TTC549 (cell line): ENCODE measurements at regions not wholly inside any gene's neighbourhood (a gene's known extent, or its start where the extent isn't known, plus 50 kb on each side); places are given as distances from the start of the nearest gene placed in this dataset.
"Not testable (repeated sequence)": the region's sequence is repeated elsewhere in the genome, so short reads cannot be mapped to it uniquely, and the experiment has no call there.

ENCODE experiments used
- FAIRE-seq: peaks from 2 replicates; lab custom pipeline; 2012; peaks lifted over from hg19 to GRCh38; lab: Jason Lieb, UNC

DNA sequence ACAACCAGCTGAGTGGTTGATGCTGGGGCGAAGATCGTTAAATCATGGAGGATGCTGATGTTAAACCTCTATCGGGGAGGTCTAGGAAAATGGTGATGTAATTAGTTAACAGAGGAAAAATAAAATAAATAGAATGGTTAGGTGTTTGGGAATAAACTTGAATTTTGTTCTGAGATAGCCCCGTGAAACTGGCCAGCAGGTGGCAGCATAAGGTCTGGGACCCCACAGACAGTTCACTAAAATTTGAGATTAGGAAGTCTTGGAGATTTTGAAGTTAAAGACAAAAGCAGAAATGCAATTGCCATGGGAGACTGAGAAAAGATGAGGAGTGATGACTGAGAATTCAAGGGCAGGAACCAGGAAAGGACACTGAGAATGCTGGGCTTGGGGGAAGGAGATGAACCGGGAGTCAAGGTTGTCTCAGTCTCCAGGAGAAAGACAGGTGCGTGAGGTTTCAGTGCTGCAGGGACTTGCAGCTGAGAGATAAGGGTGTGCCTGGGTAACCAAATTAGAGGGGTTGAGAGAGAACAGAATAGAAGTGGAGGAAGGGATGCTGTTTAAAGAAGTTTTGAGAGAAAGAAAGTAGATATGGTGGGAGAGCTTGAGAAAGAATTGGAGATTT is 248.0 kb downstream of the ZNF92 start:
- peak; percentile 81 for FAIRE-seq

DNA sequence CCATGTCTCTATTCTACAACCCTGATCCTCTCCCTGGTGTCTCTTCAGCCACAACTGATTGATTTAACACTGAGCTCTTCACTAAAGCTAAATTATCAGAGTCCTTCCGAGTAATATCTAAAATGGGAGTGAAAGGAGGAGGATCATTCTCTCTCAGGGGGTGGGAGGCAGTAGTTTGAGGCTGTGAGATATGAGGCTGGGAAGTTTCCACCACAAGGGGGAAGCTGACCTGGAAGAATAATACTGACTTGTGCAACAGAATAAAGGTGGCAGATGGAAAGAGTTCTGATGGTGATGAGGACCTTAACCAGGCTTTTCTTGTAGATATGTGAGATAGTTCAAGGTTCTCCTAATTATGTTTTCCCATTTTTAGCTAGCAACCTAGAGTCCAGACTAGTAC is 241.6 kb upstream of the VKORC1L1 start:
- FAIRE-seq = not testable (repeated sequence)

DNA sequence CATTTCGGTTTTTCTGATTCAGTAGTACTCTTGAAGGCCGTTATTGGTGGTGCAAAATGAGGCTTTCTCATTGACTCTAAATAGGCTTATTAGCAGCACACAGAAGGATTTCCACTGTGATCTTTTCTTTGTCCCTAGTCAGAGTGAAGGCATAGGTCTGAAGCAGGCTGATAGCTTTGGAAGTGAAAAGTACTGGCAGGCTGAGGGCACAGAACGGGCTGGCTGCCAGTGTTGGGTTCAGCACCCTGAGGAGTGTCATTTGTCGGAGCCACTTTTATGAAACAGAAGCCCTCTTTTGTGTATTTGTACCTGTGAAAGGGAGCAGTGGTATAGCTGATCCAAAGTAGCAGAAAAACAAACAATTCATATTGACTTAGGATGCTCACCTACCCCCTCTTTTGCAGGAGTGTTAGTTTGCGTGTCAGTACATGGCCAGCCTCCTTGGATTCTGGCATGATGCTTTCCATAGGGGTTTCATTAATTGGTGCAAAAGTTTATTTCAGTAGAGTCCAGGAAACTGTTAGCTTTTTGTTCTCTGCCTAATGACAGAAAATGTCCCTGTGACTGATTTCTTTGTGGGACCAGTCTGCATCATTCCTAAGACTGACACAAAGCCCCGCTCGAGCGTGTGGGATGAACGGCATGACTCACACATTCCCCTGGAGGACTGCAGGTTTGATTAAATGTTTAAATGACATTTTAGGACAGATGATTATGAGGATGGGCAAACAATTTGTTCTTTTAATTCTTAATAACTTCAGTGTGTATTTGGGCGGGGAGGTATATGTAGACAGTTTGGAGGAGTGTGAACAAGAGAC is 239.1 kb upstream of the VKORC1L1 start:
- FAIRE-seq = not testable (repeated sequence)

DNA sequence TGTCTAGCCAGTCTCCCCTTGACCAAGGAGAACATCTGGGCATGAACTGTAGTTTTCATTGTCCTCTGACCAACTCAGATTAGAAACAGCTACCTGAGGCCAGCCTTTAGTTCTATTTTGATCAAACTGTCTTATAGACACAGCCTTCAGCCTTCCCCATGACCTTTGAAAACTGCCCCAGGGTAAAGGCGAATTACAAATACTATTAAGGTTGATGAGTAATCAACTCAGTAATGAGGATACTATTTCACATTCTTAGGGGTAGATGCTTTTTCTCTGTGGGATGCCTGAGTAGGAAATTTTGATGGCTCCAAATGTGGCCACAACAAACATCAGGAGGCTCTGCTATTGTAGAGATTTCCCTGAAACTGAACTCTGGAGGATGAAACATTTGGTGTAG is 234.0 kb upstream of the VKORC1L1 start:
- not testable (repeated sequence) for FAIRE-seq

DNA sequence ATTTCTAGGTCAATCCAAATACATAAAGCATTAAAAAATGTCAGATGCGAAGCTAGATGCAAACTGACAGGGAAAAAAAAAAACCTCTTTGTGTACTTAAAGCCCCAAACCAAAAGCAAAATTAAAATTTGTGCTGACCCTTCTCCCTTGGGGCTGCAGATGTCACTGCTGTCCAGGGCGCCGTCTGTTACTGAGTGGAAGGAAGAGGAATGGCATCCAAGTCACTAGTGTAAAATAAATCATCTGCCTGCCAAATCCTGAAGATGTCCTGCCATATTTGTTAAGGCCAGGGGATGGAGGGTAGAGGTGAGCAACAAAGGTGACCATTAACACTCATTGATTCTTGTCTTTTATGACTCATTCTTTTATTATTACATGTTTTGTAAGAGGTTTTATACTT is 233.2 kb upstream of the VKORC1L1 start:
- FAIRE-seq = not testable (repeated sequence)

DNA sequence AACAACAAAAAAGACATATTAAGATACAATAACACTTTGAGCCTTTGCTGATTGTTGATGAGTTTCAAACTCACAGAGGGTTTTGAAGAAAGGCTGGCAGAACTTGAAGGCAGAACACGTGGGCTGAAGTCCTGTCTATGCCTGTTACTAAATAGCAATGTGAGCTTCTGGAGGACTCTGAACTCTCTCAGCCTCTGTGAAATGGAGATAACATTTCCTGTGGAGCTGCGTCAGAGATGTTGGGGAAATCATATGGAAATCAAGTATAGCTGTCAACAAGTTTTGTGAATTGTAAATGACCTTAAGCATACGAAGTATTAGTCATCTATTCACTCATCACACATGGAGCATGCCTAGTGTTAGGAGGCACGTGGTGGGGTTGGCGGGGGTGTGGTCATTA is 229.4 kb upstream of the VKORC1L1 start:
- not testable (repeated sequence) for FAIRE-seq

DNA sequence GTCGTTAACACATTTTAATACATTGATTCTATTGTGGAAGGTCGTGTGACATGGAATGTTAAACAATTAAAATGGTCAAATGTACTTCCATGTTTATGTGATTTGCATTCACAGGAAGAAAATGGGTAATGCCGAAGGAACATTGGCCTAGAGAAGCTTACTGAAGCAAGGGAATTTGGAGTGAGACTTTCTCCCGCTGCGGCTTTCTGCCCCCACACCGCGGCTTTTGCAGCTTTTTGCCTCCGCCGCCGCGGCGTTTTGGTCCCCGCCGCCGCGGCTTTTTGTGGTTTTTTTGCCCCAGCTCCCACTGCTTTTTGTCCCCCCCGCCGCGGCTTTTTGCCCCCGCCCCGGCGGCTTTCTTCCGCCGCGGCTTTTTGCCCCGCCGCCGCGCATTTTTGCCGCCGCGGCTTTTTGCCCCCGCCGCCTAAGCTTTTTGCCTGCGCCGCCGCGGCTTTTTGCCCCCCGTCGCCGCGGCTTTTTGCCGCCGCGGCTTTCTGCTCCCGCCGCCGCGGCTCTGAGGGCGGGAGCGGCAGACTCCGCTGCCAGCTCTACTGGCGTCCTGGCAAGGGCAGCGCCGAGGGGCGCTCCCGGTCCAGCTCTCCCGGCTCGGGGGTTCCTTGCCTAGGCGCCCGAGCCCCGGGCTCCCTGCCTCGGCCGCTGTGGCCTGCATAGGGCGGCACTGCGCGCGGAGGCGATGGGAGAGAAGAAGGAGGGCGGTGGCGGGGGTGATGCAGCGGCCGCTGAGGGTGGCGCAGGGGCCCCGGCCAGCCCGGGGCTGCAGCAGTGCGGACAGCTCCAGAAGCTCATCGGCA is 225.5 kb upstream of the VKORC1L1 start:
- not testable (repeated sequence) for FAIRE-seq

DNA sequence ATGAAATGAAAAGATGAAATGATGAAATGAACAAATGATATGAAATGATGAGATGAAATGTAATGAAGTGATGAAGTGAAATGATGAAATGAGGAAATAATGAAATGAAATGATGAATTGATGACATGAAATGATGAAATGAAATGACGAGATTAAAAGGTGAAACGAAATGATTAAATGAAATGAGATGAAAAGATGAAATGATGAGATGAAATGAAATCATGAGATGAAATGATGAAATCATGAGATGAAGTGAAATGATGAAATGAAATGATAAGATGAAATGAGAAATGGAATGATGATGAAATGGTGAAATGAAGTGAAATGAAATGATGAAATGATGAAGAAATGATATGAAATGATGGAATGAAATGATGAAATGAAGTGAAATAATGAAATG is 221.7 kb upstream of the VKORC1L1 start:
- not testable (repeated sequence) for FAIRE-seq

DNA sequence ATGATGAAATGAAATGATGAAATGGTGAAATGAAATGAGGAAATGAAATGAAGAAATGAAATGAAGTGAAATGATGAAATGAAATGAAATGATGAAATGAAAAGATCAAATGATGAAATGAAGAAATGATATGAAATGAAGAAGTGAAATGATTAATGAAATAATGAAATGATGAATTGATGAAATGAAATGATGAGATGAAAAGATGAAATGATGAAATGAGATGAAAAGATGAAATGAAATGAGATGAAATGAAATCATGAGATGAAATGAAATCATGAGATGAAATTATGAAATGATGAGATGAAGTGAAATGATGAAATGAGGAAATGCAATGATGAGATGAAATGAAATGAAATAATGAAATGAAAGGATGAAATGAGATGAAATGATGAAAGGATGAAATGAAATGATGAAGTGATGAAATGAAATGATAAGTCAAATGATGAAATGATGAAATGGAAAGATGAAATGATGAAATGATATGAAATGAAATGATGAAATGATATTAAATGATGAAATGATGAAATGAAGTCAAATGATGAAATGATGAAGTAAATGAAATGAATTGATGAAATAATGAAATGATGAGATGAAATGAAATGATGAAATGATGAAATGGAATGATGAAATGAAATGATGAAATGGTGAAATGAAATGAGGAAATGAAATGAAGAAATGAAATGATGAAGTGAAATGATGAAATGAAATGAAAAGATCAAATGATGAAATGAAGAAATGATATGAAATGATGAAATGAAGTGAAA is 220.9 kb upstream of the VKORC1L1 start:
- FAIRE-seq = not testable (repeated sequence)

DNA sequence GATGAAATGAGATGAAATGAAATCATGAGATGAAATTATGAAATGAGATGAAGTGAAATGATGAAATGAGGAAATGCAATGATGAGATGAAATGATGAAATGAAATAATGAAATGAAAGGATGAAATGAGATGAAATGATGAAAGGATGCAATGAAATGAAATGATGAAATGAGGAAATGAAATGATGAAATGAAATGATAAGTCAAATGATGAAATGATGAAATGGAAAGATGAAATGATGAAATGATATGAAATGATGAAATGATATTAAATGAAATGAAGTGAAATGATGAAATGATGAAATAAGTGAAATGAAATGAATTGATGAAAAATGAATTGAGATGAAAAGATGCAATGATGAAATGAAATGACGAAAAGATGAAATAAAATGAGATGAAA is 220.2 kb upstream of the VKORC1L1 start:
- not testable (repeated sequence) for FAIRE-seq

DNA sequence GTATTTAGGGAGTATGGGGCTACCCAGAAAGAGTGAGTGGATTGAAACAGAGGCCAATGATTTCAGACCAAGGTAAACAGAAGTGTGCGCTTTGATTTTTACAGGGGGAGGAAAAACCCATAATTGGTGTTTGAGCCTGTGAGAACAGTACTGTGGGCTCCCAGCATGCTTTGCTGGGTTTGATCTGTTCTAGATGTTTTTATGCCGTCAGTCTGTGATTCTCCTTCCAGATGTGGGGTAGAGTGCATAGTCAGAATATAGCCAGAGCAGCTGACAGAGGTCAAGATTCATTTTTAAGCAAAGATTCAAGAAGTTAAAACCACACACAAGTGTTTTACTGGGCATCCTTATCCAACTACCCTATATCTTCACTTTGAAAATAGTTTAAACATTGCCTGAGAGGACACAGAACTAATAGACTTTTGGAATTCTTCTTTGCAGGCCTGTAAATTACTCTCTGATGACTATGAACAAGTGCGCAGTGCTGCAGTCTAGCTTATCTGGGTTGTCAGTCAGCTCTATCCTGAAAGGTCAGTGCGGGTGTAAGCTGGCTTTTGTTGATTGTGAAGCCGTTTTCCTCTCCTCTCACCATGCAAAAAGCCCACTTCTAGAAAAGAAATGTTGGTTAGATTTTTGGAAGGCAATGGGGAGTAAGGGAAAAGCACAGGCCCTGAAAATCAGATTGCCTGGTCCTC is 216.2 kb upstream of the VKORC1L1 start:
- not testable (repeated sequence) for FAIRE-seq

DNA sequence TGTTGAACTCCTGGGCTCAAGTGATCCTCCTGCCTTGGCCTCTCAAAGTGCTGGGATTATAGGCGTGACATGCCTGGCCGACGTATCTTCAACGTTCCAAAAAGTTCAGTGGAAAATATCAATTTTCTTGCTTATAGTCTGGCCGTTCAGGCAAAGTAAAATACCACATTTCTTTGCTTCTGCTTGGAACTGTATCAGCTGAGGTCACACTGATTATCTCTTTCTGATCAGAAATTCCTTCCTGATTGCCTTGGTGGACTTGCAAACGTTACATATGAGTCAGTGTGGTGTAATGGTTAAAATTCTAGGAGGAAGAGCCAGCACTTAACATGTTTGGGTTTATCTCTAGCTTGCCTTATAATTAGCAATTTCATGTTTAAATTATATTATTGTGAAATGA is 189.5 kb upstream of the VKORC1L1 start:
- not testable (repeated sequence) for FAIRE-seq

DNA sequence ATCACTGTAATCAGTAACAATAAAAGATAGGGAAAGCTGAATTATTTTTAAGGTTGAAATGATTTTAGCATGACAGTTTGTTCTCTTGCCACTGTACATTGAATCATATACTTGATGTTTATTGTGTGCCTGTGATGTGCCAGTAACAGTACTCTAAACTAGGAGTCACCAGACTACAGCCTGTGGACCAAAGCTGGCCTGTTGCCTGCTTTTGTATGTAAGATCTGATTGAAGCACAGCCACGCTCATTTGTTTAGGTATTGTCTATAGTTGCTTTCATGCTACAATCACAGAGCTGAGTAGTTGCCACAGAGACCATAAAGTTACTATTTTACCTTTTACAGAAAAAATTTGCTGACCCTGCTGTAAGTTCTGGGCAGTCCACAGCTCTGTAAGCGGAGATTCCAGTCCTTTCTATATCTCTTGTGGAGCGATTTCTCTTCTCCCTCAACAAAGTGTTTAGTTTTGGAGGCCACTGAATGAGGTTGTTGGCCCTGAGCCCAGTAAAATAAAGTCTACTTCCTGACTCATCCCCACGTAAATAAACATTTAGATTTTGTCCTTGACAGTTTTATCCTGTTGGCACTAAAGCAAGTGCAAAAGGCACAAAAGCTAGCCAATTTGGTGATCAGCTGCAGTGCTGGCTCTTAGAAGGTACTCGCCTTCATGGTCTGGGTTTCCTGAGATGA is 173.7 kb upstream of the VKORC1L1 start:
- FAIRE-seq = not testable (repeated sequence)

DNA sequence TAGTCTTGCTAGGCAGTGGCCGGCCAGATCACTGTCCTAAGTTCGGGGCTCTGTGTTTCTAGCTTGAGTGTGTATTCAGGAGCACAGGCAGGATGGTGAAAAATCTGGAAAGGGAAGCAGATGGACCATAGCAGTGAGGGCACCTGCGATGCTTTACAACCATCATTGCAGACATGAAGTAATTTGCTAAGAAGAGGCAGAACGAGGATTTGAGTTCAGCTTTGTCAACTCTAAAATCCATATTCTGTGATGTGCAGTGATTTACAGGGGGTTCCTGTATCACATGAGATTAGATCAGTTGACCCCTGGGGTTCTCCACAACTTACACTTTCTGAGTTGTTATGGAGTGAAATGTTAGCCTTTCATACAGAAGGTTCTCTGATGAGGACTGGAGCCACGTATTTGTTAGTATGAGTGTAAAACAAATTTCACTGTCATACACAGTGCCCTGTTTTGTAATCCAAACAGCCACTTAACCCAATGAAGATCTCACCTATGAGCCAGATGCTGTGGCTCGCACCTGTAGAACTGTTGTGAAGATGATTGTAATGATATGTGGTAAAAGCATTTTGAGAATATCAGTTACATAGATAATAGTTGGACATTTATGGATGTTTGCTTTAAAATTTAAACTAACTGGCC is 173.0 kb upstream of the VKORC1L1 start:
- not testable (repeated sequence) for FAIRE-seq

DNA sequence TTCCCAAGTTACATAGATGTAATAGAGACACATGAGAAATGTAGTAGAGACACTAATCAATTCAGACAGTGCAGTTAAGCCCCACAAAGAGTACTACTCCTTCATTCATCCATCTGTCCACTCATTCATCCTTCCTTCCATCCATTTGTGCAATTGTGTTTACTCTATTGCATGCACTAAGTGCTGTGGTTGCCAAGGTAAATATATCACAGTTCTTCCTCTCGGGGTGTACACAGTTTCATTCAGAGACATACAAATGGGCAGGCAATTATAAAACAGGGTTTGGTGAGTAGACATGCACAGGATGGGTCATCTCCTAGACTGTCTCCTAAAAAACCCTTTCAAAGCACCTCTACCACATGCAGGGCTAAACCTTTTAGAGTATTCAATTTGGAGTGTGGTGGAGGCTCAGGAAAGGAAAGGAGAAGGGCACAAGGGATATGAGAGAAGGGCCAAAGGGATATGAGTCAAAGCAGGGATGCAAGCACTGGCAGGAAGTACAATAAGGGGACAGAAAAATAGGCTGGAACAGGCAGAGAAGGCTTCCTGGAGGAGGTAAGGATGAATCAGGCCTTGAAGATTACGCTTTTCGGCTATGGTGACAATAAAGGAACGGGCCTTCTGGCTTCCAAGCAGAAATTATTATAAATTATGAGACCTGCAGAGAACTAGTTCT is 153.6 kb upstream of the VKORC1L1 start:
- not testable (repeated sequence) for FAIRE-seq

DNA sequence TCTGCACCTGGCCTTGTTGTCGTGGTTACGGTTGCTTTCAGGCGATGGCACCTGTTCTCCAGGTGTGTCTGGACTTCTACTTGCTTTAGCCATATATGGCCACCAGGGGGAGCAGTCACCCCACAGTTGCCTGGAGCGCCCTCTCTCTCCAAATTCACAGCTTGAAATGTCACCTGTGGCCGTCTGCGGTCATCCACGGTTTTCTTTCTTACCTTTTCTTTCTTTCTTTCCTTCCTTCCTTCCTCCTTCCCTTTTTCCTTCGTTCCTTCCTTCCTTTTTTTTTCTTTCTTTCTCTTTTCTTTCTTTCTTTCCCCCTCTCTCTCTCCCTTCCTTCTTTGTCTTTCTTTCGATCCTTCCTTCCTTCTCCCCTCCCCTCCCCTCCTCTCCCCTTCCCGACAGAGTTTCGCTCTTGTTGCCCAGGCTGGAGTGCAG is 150.5 kb upstream of the VKORC1L1 start:
- FAIRE-seq = no peak

DNA sequence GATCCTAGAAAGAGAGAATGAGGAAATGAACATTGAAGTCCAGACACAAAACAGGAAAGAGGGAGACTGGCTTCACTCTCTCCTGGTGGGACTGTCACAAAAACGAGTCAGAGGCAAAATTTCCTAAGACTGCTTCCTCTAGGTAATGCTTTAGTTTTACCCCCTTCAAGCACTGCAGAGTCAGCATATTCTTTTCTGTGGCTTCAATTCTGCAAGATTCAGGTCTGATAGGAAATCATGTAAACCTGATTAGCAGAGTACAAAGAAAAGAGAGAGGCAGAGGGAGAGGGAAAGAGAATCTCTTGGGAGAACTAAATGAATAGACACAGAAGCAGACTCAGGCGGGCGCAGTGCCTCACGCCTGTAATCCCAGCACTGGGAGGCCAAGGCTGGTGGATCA is 145.7 kb upstream of the VKORC1L1 start:
- not testable (repeated sequence) for FAIRE-seq

DNA sequence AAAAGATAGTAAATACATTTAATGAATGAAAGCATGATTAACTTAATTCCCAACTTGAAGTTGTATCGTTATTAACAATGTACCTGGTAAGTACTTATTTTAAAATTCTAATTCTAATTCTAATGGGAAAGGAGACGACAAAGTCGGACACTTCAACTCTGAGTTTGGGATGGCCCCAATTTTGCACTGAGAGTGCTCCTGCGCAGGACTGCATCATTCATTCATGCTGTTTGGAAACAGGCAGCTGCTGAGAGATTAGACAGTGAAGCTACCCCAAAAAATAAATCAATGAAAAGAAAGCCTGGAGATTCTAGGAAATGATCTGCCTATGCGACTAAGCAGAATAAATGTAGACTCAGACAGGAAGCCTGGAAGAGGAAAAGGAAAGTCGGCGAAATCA is 141.7 kb upstream of the VKORC1L1 start:
- FAIRE-seq = no peak

DNA sequence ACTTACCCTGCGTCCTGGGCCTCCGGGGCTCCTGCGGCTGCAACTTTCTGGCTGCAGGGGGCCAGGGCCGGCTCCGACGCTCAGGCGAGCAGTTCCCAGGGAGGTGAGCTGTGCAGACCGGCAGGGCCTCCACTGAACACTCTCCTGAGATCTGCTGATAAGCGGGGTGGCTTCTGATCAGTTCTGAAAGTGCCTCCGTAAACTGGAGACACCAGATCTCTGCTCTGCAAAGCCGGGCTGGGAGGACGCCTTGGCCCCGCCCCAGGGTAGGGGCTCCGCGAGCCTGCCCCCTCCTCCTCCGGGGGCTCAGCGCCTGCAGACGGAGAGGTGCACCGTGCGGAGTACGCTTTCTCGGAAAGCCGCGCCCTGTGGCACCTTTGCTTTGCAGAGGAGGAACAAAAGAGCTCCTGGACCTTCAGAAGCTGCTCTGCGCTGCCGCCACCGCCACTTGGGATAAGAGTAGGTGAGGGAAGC is 141.3 kb upstream of the VKORC1L1 start:
- no peak for FAIRE-seq

DNA sequence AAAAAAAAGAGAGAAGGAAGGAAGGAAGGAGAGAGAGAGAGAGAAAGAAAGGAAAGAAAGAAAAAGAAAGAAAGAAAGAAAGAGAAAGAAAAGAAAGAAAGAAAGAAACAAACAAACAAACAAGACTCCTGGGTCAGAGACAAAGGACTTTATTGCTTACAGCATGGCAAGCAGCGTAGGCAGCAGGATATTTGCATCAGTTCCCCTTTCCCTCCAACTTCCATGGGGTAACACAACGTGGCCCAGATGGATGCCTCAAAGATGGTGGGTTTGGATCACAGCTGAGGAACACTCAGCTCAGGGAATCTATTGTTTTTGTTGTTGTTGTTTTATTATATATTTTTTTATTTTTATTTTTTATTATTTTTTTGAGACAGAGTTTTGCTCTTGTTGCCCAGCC is 128.5 kb upstream of the VKORC1L1 start:
- FAIRE-seq = no peak
